HEK293 (cell line): ENCODE measurements at regions not wholly inside any gene's neighbourhood (a gene's known extent, or its start where the extent isn't known, plus 50 kb on each side); places are given as distances from the start of the nearest gene placed in this dataset.

ENCODE experiments used
- CTCF ChIA-PET: fragments of 350-600 bp; formaldehyde crosslinking; extraction: SDS; loops from one replicate; lab custom pipeline; 2021; ENCODE audit warnings: antibody characterized with exemption; lab: Yijun Ruan, JAX
- POLR2A ChIA-PET: fragments of 300-600 bp; formaldehyde crosslinking; extraction: SDS; loops from one replicate; lab custom pipeline; 2020; ENCODE audit warnings: antibody characterized with exemption, inconsistent platforms; lab: Yijun Ruan, JAX
- H3K27ac ChIP-seq: fragments of 200-500 bp; sonication (Bioruptor generic); 2 replicates; pipeline ENCODE4 v1.5.1; 2014; ENCODE audit warnings: low read depth, low read length, control low read depth, inconsistent platforms; ENCODE audit errors: extremely low read depth
- H3K36me3 ChIP-seq, 2 experiments: fragments of 200-500 bp in 1 of 2; sonication (Bioruptor generic) in 1 of 2; 1 replicate in 1 of 2; 2 replicates in 1 of 2; pipeline ENCODE4 v1.5.1; 2014 to 2017; ENCODE audit warnings: inconsistent platforms in 2 of 2, low read length in 2 of 2; ENCODE audit not compliant: control insufficient read depth in 2 of 2, insufficient read depth in 1 of 2
- H3K4me1 ChIP-seq: fragments of 200-500 bp; sonication (Bioruptor generic); 2 replicates; pipeline ENCODE4 v1.5.1; 2014; ENCODE audit warnings: mild to moderate bottlenecking, low read length, inconsistent platforms; ENCODE audit not compliant: control insufficient read depth, insufficient read depth
- H3K4me3 ChIP-seq: 2 replicates; pipeline ENCODE4 v1.5.1; 2011; ENCODE audit warnings: low read depth, mild to moderate bottlenecking, control low read depth, low read length, moderate library complexity
- H3K9me3 ChIP-seq: fragments of 200-500 bp; sonication (Bioruptor generic); 2 replicates; pipeline ENCODE4 v1.5.1; 2014; ENCODE audit warnings: low read depth, low read length, inconsistent platforms; ENCODE audit not compliant: control insufficient read depth, insufficient read depth
- GLI4 ChIP-seq: fragments of 450-650 bp; formaldehyde crosslinking; IDR thresholded peaks from 2 replicates; pipeline ENCODE4 v1.5.1; 2016; ENCODE audit warnings: missing biosample characterization, missing genetic modification characterization
- HOXD13 ChIP-seq: sonication (generic); formaldehyde crosslinking; IDR thresholded peaks from 2 replicates; pipeline ENCODE4 v1.8.0; 2022; ENCODE audit warnings: missing genetic modification reagents, borderline replicate concordance
- KLF16 ChIP-seq: fragments of 450-650 bp; formaldehyde crosslinking; IDR thresholded peaks from 2 replicates; pipeline ENCODE4 v1.5.1; 2017; ENCODE audit warnings: missing biosample characterization, missing genetic modification characterization
- PRDM1 ChIP-seq: fragments of 450-650 bp; formaldehyde crosslinking; IDR thresholded peaks from 2 replicates; pipeline ENCODE4; 2016; ENCODE audit warnings: missing biosample characterization, missing genetic modification characterization
- PRDM2 ChIP-seq: fragments of 450-650 bp; formaldehyde crosslinking; IDR thresholded peaks from 2 replicates; pipeline ENCODE4 v1.5.1; 2016; ENCODE audit warnings: missing biosample characterization, missing genetic modification characterization, borderline replicate concordance
- RBAK ChIP-seq: fragments of 450-650 bp; formaldehyde crosslinking; IDR thresholded peaks from 2 replicates; pipeline ENCODE4 v1.5.1; 2016; ENCODE audit warnings: missing biosample characterization, missing genetic modification characterization
- TRIM28 ChIP-seq: IDR thresholded peaks from 2 replicates; pipeline ENCODE4 v1.6.1; 2011; ENCODE audit warnings: low read length, control low read depth, borderline replicate concordance
- ZBTB20 ChIP-seq: fragments of 450-650 bp; formaldehyde crosslinking; IDR thresholded peaks from 2 replicates; pipeline ENCODE4 v1.5.1; 2016; ENCODE audit warnings: missing biosample characterization, missing genetic modification characterization
- ZNF155 ChIP-seq: fragments of 450-650 bp; formaldehyde crosslinking; IDR thresholded peaks from 2 replicates; pipeline ENCODE4 v1.5.1; 2016; ENCODE audit warnings: missing biosample characterization, missing genetic modification characterization
- ZNF174 ChIP-seq: fragments of 450-650 bp; formaldehyde crosslinking; IDR thresholded peaks from 2 replicates; pipeline ENCODE4 v1.5.0; 2017; ENCODE audit warnings: missing biosample characterization, mild to moderate bottlenecking, missing genetic modification characterization
- ZNF266 ChIP-seq: fragments of 450-650 bp; formaldehyde crosslinking; IDR thresholded peaks from 2 replicates; pipeline ENCODE4 v1.5.1; 2016; ENCODE audit warnings: missing biosample characterization, missing genetic modification characterization, low read depth
- ZNF302 ChIP-seq: fragments of 450-650 bp; formaldehyde crosslinking; IDR thresholded peaks from 2 replicates; pipeline ENCODE4 v1.5.1; 2016; ENCODE audit warnings: missing biosample characterization, missing genetic modification characterization, low read depth
- ZNF426 ChIP-seq: fragments of 450-650 bp; formaldehyde crosslinking; IDR thresholded peaks from 2 replicates; pipeline ENCODE4 v1.5.1; 2017; ENCODE audit warnings: missing biosample characterization, missing genetic modification characterization, mild to moderate bottlenecking, inconsistent platforms, moderate library complexity
- ZNF433 ChIP-seq: fragments of 450-650 bp; formaldehyde crosslinking; IDR thresholded peaks from 2 replicates; pipeline ENCODE4 v1.5.1; 2016; ENCODE audit warnings: missing biosample characterization, missing genetic modification characterization, low read depth
- ZNF473 ChIP-seq: fragments of 450-650 bp; formaldehyde crosslinking; IDR thresholded peaks from 2 replicates; pipeline ENCODE4 v1.5.1; 2017; ENCODE audit warnings: missing biosample characterization, missing genetic modification characterization
- ZNF48 ChIP-seq: fragments of 450-650 bp; formaldehyde crosslinking; IDR thresholded peaks from 2 replicates; pipeline ENCODE4 v1.5.1; 2016; ENCODE audit warnings: missing biosample characterization, missing genetic modification characterization
- ZNF488 ChIP-seq: fragments of 450-650 bp; formaldehyde crosslinking; IDR thresholded peaks from 2 replicates; pipeline ENCODE4 v1.5.1; 2016; ENCODE audit warnings: missing biosample characterization, missing genetic modification characterization
- ZNF501 ChIP-seq: fragments of 450-650 bp; formaldehyde crosslinking; IDR thresholded peaks from 2 replicates; pipeline ENCODE4 v1.5.1; 2016; ENCODE audit warnings: missing biosample characterization, missing genetic modification characterization
- ZNF585B ChIP-seq: fragments of 450-650 bp; formaldehyde crosslinking; IDR thresholded peaks from 2 replicates; pipeline ENCODE4 v1.5.1; 2016; ENCODE audit warnings: missing biosample characterization, missing genetic modification characterization
- ZNF626 ChIP-seq: fragments of 450-650 bp; sonication (Bioruptor Pico); formaldehyde crosslinking; IDR thresholded peaks from 2 replicates; pipeline ENCODE4 v1.5.1; 2018; ENCODE audit warnings: missing biosample characterization, missing genetic modification characterization, inconsistent platforms
- ZNF654 ChIP-seq: fragments of 450-650 bp; formaldehyde crosslinking; IDR thresholded peaks from 2 replicates; pipeline ENCODE4 v1.5.1; 2016; ENCODE audit warnings: low read depth, missing biosample characterization, missing genetic modification characterization
- ZNF658 ChIP-seq: fragments of 450-650 bp; formaldehyde crosslinking; IDR thresholded peaks from 2 replicates; pipeline ENCODE4; 2016; ENCODE audit warnings: missing biosample characterization, missing genetic modification characterization
- ZNF76 ChIP-seq: fragments of 450-650 bp; formaldehyde crosslinking; IDR thresholded peaks from 2 replicates; pipeline ENCODE4; 2016; ENCODE audit warnings: low read depth, missing biosample characterization, missing genetic modification characterization, borderline replicate concordance
- ZNF776 ChIP-seq: fragments of 450-650 bp; formaldehyde crosslinking; IDR thresholded peaks from 2 replicates; pipeline ENCODE4 v1.5.0; 2017; ENCODE audit warnings: missing biosample characterization, missing genetic modification characterization, borderline replicate concordance
- ZNF792 ChIP-seq: fragments of 450-650 bp; formaldehyde crosslinking; IDR thresholded peaks from 2 replicates; pipeline ENCODE4 v1.5.1; 2016; ENCODE audit warnings: missing biosample characterization, missing genetic modification characterization

GRCh38 chr4:63493265-63493664 lies 916.0 kb downstream of the TECRL start (continued):
- TF ChIP-seq ZNF501, result no peak

- Histone ChIP-seq H3K36me3 (no peaks in the 10 kb centered on the region), H3K4me1 (no peaks in the 10 kb centered on the region), H3K4me3 (no peak overlapping the region), H3K9me3 (no peaks in the 10 kb centered on the region), H3K27ac (no peak overlapping the region)
- ChIA-PET CTCF (no interaction called here), POLR2A (no interaction called here)
- TF ChIP-seq ZNF792 (tag by site-specific recombination) (no peak), RBAK (tag by site-specific recombination) (no peak), KLF16 (tag by site-specific recombination) (no peak), ZNF501 (no peak), GLI4 (tag by site-specific recombination) (no peak), ZNF266 (no peak), ZNF658 (no peak), ZNF433 (tag by site-specific recombination) (no peak), ZNF585B (tag by site-specific recombination) (no peak), TRIM28 (no peak), ZNF302 (no peak), ZNF76 (tag by site-specific recombination) (no peak), ZNF654 (tag by site-specific recombination) (no peak), HOXD13 (CRISPR knock-in tag) (no peak), ZBTB20 (tag by site-specific recombination) (no peak), ZNF48 (tag by site-specific recombination) (no peak)
Observed at GRCh38 chr4:63492515-63492914, 916.7 kb downstream of the TECRL start.

DNA sequence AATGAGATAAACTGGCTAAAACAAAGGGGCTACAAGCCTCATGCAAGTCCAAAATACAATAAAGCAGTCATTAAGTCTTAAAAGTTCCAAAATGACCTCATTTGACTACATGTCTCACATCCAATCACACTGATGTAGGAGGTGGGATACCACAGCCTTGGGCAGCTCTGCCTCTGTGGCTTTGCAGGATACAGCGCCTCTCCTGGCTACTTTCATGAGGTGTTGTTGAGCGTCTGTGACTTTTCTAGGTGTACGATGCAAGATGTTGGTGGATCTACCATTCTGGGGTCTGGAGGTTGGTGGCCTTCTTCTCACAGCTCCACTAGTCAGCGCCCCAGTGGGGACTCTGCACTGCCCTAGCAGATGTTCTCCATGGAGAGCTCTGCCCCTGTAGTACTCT lies 944.9 kb downstream of the TECRL start:
- POLR2A ChIA-PET, result no interaction called here

More for the DNA sequence above, 944.9 kb downstream of the TECRL start:
- no peak overlapping the region for H3K27ac ChIP-seq
- H3K4me3 ChIP-seq, result no peak overlapping the region
- no peaks in the 10 kb centered on the region for H3K9me3 ChIP-seq
- H3K36me3 ChIP-seq, result no peaks in the 10 kb centered on the region
- TF ChIP-seq KLF16 (tag by site-specific recombination) (no peak), ZNF174 (tag by site-specific recombination) (no peak), ZNF155 (tag by site-specific recombination) (no peak), ZNF585B (tag by site-specific recombination) (no peak), ZNF426 (tag by site-specific recombination) (no peak), ZBTB20 (tag by site-specific recombination) (no peak), PRDM2 (tag by site-specific recombination) (no peak), ZNF488 (tag by site-specific recombination) (no peak), ZNF626 (tag by site-specific recombination) (no peak), ZNF776 (tag by site-specific recombination) (no peak), PRDM1 (tag by site-specific recombination) (no peak), ZNF473 (tag by site-specific recombination) (no peak)
- CTCF ChIA-PET, result interaction anchor here (0.6 kb wide), 1 partner anchor 28 kb away, joined by 3 read pairs; no protein-coding TSS in a partner anchor
- H3K4me1 ChIP-seq, result no peaks in the 10 kb centered on the region
